ENCODE measurements at regions not wholly inside any gene's neighbourhood (a gene's known extent, or its start where the extent isn't known, plus 50 kb on each side); places are given as distances from the start of the nearest gene placed in this dataset.
A peak's percentile ranks its signal among the peaks of the same experiment; 100 is the strongest.

- no peaks in the 10 kb centered on the region for H3K4me1 ChIP-seq (replicated peaks; ENCODE audit: insufficient read depth)
- no peaks in the 10 kb centered on the region for H3K36me3 ChIP-seq (ENCODE audit: low read depth)
- ChIA-PET CTCF (no interaction called here), POLR2A (ENCODE audit: unreplicated experiment) (no interaction called here)
- peaks cover 5% of the 10 kb centered on the region; the same call in 1 of the 2 replicates for H3K9me2 ChIP-seq (ENCODE audit: insufficient read depth)
- no peaks in the 10 kb centered on the region for H3K79me2 ChIP-seq (ENCODE audit: low read depth)
- TF ChIP-seq EZH2 (IDR thresholded peaks at IDR 0.05; ENCODE audit: low read depth) (no peak), CTCF (conservative IDR thresholded peaks at IDR 0.05) (no peak)
- no peak overlapping the region for H3K4me2 ChIP-seq
- no peaks in the 10 kb centered on the region for H3K27me3 ChIP-seq (ENCODE audit: insufficient read depth, low read depth)
- no peak for DNase-seq
- intact Hi-C loops (cut with micrococcal nuclease; ENCODE audit: unreplicated experiment), result no loop called here
- no peaks in the 10 kb centered on the region for H4K20me1 ChIP-seq (ENCODE audit: insufficient read depth)
- no peaks in the 10 kb centered on the region for H3K9me3 ChIP-seq (ENCODE audit: insufficient read depth, low read depth)
- BruUV-seq (replicated peaks), result no TSS peak
- H3F3A ChIP-seq (ENCODE audit: insufficient read depth, low read depth), result no peaks in the 10 kb centered on the region
- H2AFZ ChIP-seq, result no peak overlapping the region
- no peak overlapping the region for H3K27ac ChIP-seq
- H3K4me3 ChIP-seq, result no peak overlapping the region
Observed at GRCh38 chr1:193574913-193575312, 388.5 kb upstream of the B3GALT2 start.

- H3K27me3 ChIP-seq (ENCODE audit: insufficient read depth, low read depth), result no peaks in the 10 kb centered on the region
- CTCF ChIA-PET, result no interaction called here
- intact Hi-C loops (cut with micrococcal nuclease; ENCODE audit: unreplicated experiment), result no loop called here
- no peaks in the 10 kb centered on the region for H3K4me1 ChIP-seq (replicated peaks; ENCODE audit: insufficient read depth)
- no peak overlapping the region for H3K4me3 ChIP-seq
- DNase-seq, result no peak
- no peak for TF ChIP-seq EZH2 (IDR thresholded peaks at IDR 0.05; ENCODE audit: low read depth)
- TF ChIP-seq CTCF (conservative IDR thresholded peaks at IDR 0.05), result no peak
- H3K27ac ChIP-seq, result no peak overlapping the region
- peaks cover 5% of the 10 kb centered on the region; the same call in 1 of the 2 replicates for H3K9me2 ChIP-seq (ENCODE audit: insufficient read depth)
- H3K4me2 ChIP-seq, result no peak overlapping the region
- no peaks in the 10 kb centered on the region for H3F3A ChIP-seq (ENCODE audit: insufficient read depth, low read depth)
- POLR2A ChIA-PET (ENCODE audit: unreplicated experiment), result no interaction called here
- BruUV-seq (replicated peaks), result no TSS peak
- no peaks in the 10 kb centered on the region for H3K36me3 ChIP-seq (ENCODE audit: low read depth)
- no peak overlapping the region for H2AFZ ChIP-seq
- no peaks in the 10 kb centered on the region for H3K79me2 ChIP-seq (ENCODE audit: low read depth)
- H3K9me3 ChIP-seq (ENCODE audit: insufficient read depth, low read depth), result peaks cover 3% of the 10 kb centered on the region
- no peaks in the 10 kb centered on the region for H4K20me1 ChIP-seq (ENCODE audit: insufficient read depth)
Observed at GRCh38 chr1:193569983-193570269, 383.5 kb upstream of the B3GALT2 start.

- intact Hi-C loops (cut with micrococcal nuclease; ENCODE audit: unreplicated experiment), result no loop called here
- H3K27me3 ChIP-seq (ENCODE audit: insufficient read depth, low read depth), result no peaks in the 10 kb centered on the region
- no peak overlapping the region for H3K27ac ChIP-seq
- no peak overlapping the region for H3K4me3 ChIP-seq
- H2AFZ ChIP-seq, result no peak overlapping the region
- no peaks in the 10 kb centered on the region for H3K36me3 ChIP-seq (ENCODE audit: low read depth)
- H3F3A ChIP-seq (ENCODE audit: insufficient read depth, low read depth), result no peaks in the 10 kb centered on the region
- DNase-seq, result peak in 1 of 2 experiments; percentile 36
- peaks cover 3% of the 10 kb centered on the region for H3K9me3 ChIP-seq (ENCODE audit: insufficient read depth, low read depth)
- ChIA-PET POLR2A (ENCODE audit: unreplicated experiment) (no interaction called here), CTCF (no interaction called here)
- no TSS peak for BruUV-seq (replicated peaks)
- peaks cover 5% of the 10 kb centered on the region; the same call in 1 of the 2 replicates for H3K9me2 ChIP-seq (ENCODE audit: insufficient read depth)
- H3K79me2 ChIP-seq (ENCODE audit: low read depth), result no peaks in the 10 kb centered on the region
- H3K4me2 ChIP-seq, result no peak overlapping the region
- TF ChIP-seq CTCF (conservative IDR thresholded peaks at IDR 0.05), result no peak
- TF ChIP-seq EZH2 (IDR thresholded peaks at IDR 0.05; ENCODE audit: low read depth), result no peak
- H4K20me1 ChIP-seq (ENCODE audit: insufficient read depth), result no peaks in the 10 kb centered on the region
- no peaks in the 10 kb centered on the region for H3K4me1 ChIP-seq (replicated peaks; ENCODE audit: insufficient read depth)
Observed at GRCh38 chr1:193569096-193569982, 382.9 kb upstream of the B3GALT2 start.

Data from PC-9 (cell line).